ACC112 (cell line): ENCODE measurements at regions not wholly inside any gene's neighbourhood (a gene's known extent, or its start where the extent isn't known, plus 50 kb on each side); places are given as distances from the start of the nearest gene placed in this dataset.
A peak's percentile ranks its signal among the peaks of the same experiment; 100 is the strongest.

Experiments used
- H2AFZ ChIP-seq: fragments of 200-600 bp; sonication (generic); one replicate; pipeline ENCODE4 v1.6.0; 2017; ENCODE audit warnings: antibody characterized with exemption, low read length; ENCODE audit not compliant: unreplicated experiment
- H3K27ac ChIP-seq: fragments of 200-600 bp; sonication (generic); 2 replicates; pipeline ENCODE4 v1.5.1; 2014; ENCODE audit warnings: low read depth, mild to moderate bottlenecking, antibody characterized with exemption, low read length, moderate library complexity
- H3K27me3 ChIP-seq: fragments of 200-600 bp; sonication (generic); 2 replicates; pipeline ENCODE4 v1.6.1; 2014; ENCODE audit warnings: mild to moderate bottlenecking, antibody characterized with exemption, low read length, moderate library complexity, mixed read lengths; ENCODE audit not compliant: insufficient read depth
- H3K36me3 ChIP-seq: fragments of 200-600 bp; sonication (generic); 2 replicates; pipeline ENCODE4 v1.6.1; 2016; ENCODE audit warnings: mild to moderate bottlenecking, antibody characterized with exemption, low read length, moderate library complexity, mixed read lengths; ENCODE audit not compliant: insufficient read depth
- H3K4me1 ChIP-seq: fragments of 200-600 bp; sonication (generic); one replicate; pipeline ENCODE4 v1.6.1; 2016; ENCODE audit warnings: low read length, mixed read lengths; ENCODE audit not compliant: insufficient read depth, unreplicated experiment, control insufficient read depth
- H3K4me3 ChIP-seq: fragments of 200-600 bp; sonication (generic); 2 replicates; pipeline ENCODE4 v1.5.1; 2014; ENCODE audit warnings: mild to moderate bottlenecking, low read depth, low read length
- H3K79me2 ChIP-seq: fragments of 200-600 bp; sonication (generic); one replicate; pipeline ENCODE4 v1.6.0; 2016; ENCODE audit warnings: low read length; ENCODE audit not compliant: control insufficient read depth, unreplicated experiment, insufficient read depth

DNA sequence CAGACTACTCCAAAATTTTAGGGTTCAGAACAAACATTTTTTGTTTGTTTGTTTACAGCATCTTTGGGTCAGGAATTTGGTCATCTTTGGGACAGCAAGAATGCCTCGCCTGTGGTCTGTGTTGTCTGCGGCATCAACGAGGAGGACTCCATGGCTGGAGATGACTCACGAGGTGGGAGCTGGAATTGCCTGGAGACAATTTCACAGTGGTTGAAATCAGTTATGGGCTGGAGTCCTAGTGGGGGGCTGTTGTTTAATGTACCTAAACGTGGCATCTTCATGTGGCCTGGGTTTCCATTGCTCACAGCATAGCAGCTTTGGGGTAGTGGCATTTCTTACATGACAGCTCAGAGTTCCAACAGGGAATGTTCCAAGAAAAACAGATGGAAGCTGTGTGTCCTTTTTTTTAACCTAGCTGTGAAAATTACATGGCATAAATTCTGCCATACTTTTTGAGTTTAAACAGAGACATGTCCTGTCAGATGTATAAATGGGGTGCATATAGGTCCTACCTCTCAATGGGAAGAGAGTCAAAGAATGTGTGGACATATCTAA, 507.3 kb upstream of the CBLB start:
- H3K27me3 ChIP-seq, result no peaks in the 10 kb centered on the region
- no peaks in the 10 kb centered on the region for H3K36me3 ChIP-seq
- no peak overlapping the region for H3K4me3 ChIP-seq
- H3K27ac ChIP-seq, result no peak overlapping the region
- no peaks in the 10 kb centered on the region for H3K79me2 ChIP-seq
- H3K4me1 ChIP-seq, result no peaks in the 10 kb centered on the region
- H2AFZ ChIP-seq, result no peak overlapping the region

DNA sequence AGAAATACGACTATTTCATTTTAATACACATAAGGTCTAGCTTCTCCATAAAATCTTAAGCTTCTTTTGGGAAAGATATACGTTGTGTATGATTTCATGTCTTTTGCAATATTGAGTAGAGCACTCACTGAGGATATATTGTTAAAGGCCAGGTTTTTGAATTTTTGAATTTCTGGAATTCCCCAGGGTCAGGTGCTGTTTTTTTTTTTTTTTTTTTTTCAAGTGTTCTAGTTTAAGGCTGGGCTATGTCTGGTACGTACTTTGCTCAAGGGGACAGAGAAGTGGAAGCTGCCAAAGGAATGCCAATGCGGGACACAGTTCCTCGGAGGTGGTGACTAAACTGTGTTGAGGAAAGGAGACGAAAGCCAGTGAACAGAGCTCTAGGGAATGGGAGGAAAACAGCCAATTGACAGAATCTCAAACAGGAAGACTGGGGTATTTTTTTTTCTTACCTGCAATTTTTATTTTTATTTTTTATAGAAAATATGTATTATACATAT, 510.5 kb upstream of the CBLB start:
- Histone ChIP-seq H3K79me2 (no peaks in the 10 kb centered on the region), H3K27ac (no peak overlapping the region), H3K4me1 (no peaks in the 10 kb centered on the region), H2AFZ (no peak overlapping the region), H3K4me3 (no peak overlapping the region), H3K27me3 (no peaks in the 10 kb centered on the region), H3K36me3 (no peaks in the 10 kb centered on the region)

DNA sequence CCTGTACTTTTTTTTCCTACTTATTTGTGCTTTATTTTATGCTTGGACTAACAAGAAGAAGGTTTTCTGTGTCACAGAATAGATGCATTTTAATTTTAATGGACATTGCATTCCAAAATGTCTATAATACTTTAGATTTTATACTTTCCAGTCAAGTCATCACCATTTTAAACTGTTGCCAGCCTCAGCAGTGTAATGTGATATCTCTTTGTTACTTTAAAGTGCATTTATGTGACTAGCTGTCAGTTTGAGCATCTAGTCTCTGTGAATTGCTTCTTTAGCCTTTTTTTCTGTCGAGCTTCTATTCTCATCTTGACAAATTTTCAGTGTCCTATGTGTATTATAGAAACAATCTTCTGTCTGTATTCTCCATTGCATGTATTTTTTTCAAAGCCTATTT, 511.4 kb upstream of the CBLB start:
- peak overlapping the region; percentile 1 for H2AFZ ChIP-seq
- no peaks in the 10 kb centered on the region for H3K79me2 ChIP-seq
- no peak overlapping the region for H3K27ac ChIP-seq
- no peaks in the 10 kb centered on the region for H3K27me3 ChIP-seq
- no peak overlapping the region for H3K4me3 ChIP-seq
- H3K36me3 ChIP-seq, result no peaks in the 10 kb centered on the region
- no peaks in the 10 kb centered on the region for H3K4me1 ChIP-seq

DNA sequence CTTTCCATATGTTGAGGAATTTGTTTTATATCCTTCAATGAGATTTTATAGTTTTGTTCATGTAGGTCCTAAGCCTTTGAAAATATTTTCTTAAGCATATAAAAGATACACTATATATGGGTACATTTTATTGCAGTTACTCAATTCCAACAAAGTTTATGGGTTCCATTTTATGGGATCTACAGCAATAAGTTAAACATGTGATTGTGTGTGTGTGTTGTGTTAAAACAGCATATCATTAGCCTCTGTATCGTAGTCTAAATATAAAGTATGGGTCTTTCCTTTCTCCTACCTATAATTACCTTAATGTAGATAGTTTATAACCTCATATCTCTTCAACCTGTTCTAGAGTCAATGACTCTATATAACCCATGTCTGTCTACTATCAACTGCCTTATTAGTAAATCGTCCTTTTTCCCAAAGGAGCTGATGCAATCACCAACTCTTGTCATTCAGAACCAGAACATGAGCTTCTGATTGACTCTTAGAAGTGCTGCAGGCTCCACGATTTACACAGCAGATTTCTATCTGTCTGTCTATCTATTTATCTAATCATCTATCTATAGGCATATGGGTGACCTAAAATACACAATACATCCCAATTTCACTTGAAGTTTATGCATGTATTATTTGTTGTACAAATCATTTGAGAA, 512.6 kb upstream of the CBLB start:
- H2AFZ ChIP-seq, result no peak overlapping the region

DNA sequence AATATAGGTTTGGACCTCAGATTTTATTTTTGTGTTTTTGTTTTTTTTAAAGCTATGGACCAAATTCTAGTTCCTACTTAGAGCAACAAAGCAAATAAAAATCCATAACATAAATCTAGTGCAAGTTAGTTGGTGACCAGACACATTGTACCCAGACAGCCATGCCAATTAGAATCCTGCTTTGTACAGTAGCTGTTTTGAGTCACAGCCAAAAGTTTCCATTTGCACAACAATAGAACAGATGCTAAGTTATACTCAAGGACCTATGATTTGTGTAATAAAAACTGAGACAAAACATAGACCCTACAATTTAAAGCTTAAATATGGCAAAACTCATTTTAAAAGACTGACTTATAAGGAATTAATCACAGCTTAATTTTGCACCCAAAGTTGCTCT, 513.1 kb upstream of the CBLB start:
- H3K27ac ChIP-seq, result no peak overlapping the region

More for the DNA sequence above, 512.6 kb upstream of the CBLB start:
- Histone ChIP-seq H3K79me2 (no peaks in the 10 kb centered on the region), H3K4me1 (no peaks in the 10 kb centered on the region), H3K36me3 (no peaks in the 10 kb centered on the region), H3K27me3 (no peaks in the 10 kb centered on the region), H3K4me3 (no peak overlapping the region), H3K27ac (no peak overlapping the region)

DNA sequence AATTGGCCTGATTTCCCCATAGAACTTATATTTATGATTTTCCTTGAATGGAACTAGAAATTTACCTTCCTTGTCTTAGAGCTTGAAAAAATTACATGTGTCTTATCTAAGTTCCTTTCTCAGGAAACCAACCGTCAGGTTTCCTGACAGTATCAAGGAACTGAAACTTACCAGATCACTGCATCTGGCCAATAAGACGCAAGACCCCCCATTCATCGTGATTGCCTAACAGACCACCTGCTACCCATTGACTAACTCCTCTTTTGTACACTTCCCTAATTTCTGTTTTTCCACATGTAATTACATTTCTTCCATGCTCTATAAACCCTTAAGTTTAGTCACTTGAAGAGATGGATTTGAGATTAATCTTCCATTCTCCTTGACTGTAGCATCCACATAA, 517.2 kb upstream of the CBLB start:
- Histone ChIP-seq H3K79me2 (no peaks in the 10 kb centered on the region), H3K4me1 (no peaks in the 10 kb centered on the region), H3K27ac (no peak overlapping the region), H3K27me3 (no peaks in the 10 kb centered on the region), H2AFZ (no peak overlapping the region), H3K36me3 (no peaks in the 10 kb centered on the region), H3K4me3 (no peak overlapping the region)

More for the DNA sequence above, 513.1 kb upstream of the CBLB start:
- Histone ChIP-seq H2AFZ (no peak overlapping the region), H3K4me1 (no peaks in the 10 kb centered on the region), H3K4me3 (no peak overlapping the region), H3K27me3 (no peaks in the 10 kb centered on the region), H3K36me3 (no peaks in the 10 kb centered on the region), H3K79me2 (no peaks in the 10 kb centered on the region)

DNA sequence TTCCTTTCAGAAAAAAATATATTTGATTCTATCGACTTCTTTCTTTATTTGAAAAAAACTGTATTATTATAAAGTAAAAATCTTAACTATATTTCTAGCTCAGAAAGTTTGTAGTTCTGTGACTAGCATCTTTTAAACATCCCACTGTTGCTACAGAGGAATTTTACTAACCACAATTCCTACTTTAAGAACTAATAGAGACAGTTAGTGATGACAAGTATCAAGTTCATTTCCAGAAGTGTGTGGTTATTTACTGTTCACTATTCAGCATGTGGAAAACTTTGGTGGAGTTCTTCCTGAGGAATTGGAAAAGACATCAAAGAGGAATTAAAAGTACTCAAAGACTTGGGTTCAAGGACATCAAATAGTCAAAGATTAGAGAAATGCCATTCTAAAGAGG, 524.1 kb upstream of the CBLB start:
- Histone ChIP-seq H3K4me1 (no peaks in the 10 kb centered on the region), H2AFZ (no peak overlapping the region)

DNA sequence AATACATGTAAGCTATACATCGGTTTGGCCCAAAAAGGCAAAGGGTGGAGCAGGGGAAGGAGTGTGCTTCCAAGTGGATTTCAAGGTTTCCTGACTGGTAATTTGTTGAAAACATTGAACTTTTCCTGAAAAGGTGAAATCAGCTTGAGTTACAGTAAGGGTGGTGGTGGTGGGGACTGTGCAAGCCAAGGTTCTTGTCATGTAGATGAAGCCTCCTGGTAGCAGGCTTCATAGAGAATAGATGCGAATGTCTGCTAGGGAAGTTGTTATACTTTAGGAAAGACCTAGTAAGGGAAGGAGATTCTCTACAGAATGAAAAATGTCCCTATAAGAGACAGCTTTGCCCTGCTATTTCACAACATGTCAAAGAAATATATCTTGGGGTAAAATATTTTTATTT, 528.2 kb upstream of the CBLB start:
- H3K27me3 ChIP-seq, result no peaks in the 10 kb centered on the region
- H3K27ac ChIP-seq, result no peak overlapping the region
- H2AFZ ChIP-seq, result no peak overlapping the region
- no peak overlapping the region for H3K4me3 ChIP-seq
- H3K79me2 ChIP-seq, result no peaks in the 10 kb centered on the region
- no peaks in the 10 kb centered on the region for H3K4me1 ChIP-seq
- no peaks in the 10 kb centered on the region for H3K36me3 ChIP-seq

More for the DNA sequence above, 524.1 kb upstream of the CBLB start:
- H3K27ac ChIP-seq, result no peak overlapping the region
- no peaks in the 10 kb centered on the region for H3K79me2 ChIP-seq
- no peaks in the 10 kb centered on the region for H3K27me3 ChIP-seq
- H3K36me3 ChIP-seq, result no peaks in the 10 kb centered on the region
- H3K4me3 ChIP-seq, result no peak overlapping the region

DNA sequence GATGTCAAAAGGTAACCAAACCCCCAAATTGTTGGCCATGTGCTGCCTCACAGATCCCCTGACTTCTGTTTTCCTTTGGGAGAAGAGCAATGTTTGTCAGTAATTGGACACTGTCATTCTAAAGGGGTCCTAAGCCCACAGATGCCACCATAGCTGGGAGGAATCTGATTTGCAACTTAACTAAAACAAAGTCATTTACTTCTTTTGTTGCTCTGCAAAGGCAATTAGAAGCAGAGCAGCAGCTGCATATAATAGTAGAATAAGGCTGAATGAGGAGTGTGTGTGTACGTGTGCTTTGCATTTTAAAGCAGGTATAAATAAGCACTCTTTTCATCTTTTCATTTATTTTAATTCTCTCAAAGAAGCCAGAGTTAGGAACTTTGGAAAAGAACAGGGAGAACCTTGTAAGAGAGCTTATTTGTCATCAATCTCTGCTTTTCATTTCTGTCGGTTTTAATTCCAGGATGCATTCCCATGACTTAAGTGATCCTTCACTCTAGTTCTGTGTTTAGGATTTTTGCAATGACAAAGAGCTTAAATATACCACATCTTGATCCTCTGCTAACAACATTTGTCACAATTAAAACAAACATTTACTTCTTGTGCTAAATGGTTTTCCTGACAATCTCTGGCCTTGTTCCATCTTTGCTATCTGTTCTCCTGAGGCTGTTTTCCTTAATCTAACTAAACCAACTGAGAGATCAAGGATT, 530.2 kb upstream of the CBLB start:
- Histone ChIP-seq H3K27me3 (no peaks in the 10 kb centered on the region), H3K4me3 (no peak overlapping the region), H2AFZ (no peak overlapping the region), H3K36me3 (no peaks in the 10 kb centered on the region), H3K4me1 (no peaks in the 10 kb centered on the region), H3K79me2 (no peaks in the 10 kb centered on the region), H3K27ac (no peak overlapping the region)

DNA sequence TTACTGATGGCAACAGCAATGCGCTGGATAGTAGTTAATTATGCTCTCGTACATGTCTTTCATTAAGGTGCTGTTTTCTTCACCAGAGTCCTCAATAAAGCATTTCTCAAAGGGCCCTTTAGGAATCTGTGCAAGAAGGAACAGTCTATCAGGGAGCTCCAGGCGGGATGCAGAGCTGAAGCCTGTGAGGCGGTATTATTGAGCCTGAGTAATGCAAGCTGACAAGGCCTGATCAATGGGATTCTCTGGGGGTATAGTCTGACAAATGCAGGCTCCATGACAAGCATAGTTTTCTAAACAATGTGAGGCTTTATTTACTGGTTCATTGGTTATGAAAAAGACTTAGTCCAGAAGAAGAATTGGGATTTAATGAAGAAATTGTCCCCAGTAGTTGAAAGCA, 530.9 kb upstream of the CBLB start:
- H3K27ac ChIP-seq, result no peak overlapping the region
- H2AFZ ChIP-seq, result no peak overlapping the region
- H3K27me3 ChIP-seq, result no peaks in the 10 kb centered on the region
- no peak overlapping the region for H3K4me3 ChIP-seq
- no peaks in the 10 kb centered on the region for H3K79me2 ChIP-seq
- H3K36me3 ChIP-seq, result no peaks in the 10 kb centered on the region
- no peaks in the 10 kb centered on the region for H3K4me1 ChIP-seq
